VCaP (cell line): ENCODE measurements at regions not wholly inside any gene's neighbourhood (a gene's known extent, or its start where the extent isn't known, plus 50 kb on each side); places are given as distances from the start of the nearest gene placed in this dataset.

ENCODE experiments used
- H3K27ac ChIP-seq: fragments of 450-650 bp; 2 replicates; pipeline ENCODE4 v1.5.1; 2017
- CTCF ChIP-seq: fragments of 450-650 bp; conservative IDR thresholded peaks from 2 replicates; pipeline ENCODE4 v1.5.1; 2017; ENCODE audit warnings: mild to moderate bottlenecking, moderate library complexity

GRCh38 chr1:219461981-219462400, 150.9 kb downstream of the ZC3H11B start:
- H3K27ac ChIP-seq: no peak overlapping the region
- TF ChIP-seq CTCF: no peak

- H3K27ac ChIP-seq: no peak overlapping the region
- TF ChIP-seq CTCF: no peak
These were observed 151.7 kb downstream of the ZC3H11B start for GRCh38 chr1:219460896-219461815.

GRCh38 chr1:219460081-219460895, 152.6 kb downstream of the ZC3H11B start:
- no peak overlapping the region for H3K27ac ChIP-seq
- no peak for TF ChIP-seq CTCF

GRCh38 chr1:219459351-219460080, 153.4 kb downstream of the ZC3H11B start:
- no peak for TF ChIP-seq CTCF
- no peak overlapping the region for H3K27ac ChIP-seq

- H3K27ac ChIP-seq: peak overlapping the region; percentile 17; the same call in 1 of the 2 replicates
- TF ChIP-seq CTCF: no peak
These were observed 166.6 kb downstream of the ZC3H11B start for GRCh38 chr1:219446288-219446687.

GRCh38 chr1:219445864-219446263, 167.0 kb downstream of the ZC3H11B start:
- no peak for TF ChIP-seq CTCF
- H3K27ac ChIP-seq: peak overlapping the region; percentile 17; the same call in 1 of the 2 replicates
